ENCODE measurements at regions not wholly inside any gene's neighbourhood (a gene's known extent, or its start where the extent isn't known, plus 50 kb on each side); places are given as distances from the start of the nearest gene placed in this dataset.

DNA sequence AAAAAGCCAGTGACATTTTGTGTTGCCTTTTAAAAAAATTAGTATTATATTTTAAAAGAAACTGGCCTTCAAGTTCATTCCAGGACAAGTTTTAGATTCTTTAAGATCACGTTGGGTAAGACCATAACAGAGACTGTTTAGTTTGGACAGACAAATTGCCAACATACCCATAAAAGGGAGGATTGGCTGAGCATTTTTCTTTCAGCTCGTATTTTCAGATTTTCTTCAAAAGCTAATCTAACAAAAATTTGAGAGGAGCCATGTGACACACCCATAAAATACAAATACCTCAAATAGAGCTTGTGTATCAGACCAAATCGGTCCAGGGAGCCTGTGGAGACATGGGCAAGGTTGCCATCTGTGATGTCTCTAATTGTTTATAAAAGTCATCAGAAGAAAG, 74.6 kb upstream of the C1QTNF7 start:
- ATAC-seq, result no peak

GRCh38 chr4:15354371-15355297, 73.2 kb upstream of the C1QTNF7 start:
- H3K27ac ChIP-seq, result no peak overlapping the region
- intact Hi-C loops (cut with DNase I; ENCODE audit: low total_unique reads), result no loop called here
- peak in 1 of 2 donors; percentile 11 for ATAC-seq

More for the DNA sequence above, 74.6 kb upstream of the C1QTNF7 start:
- DNase-seq, result no peak
- H3K27ac ChIP-seq, result no peak overlapping the region
- in situ Hi-C loops (cut with MboI; ENCODE audit: low sequenced_read_pairs in 4 of 4) (no loop called here), intact Hi-C loops (cut with DNase I; ENCODE audit: low total_unique reads) (no loop called here)
- no peaks in the 10 kb centered on the region for H3K27me3 ChIP-seq
- H3K4me3 ChIP-seq, result no peak overlapping the region
- no peaks in the 10 kb centered on the region for H3K4me1 ChIP-seq
- H3K9me3 ChIP-seq, result no peaks in the 10 kb centered on the region
- H3K36me3 ChIP-seq, result no peaks in the 10 kb centered on the region
- TF ChIP-seq, protein P1, sequence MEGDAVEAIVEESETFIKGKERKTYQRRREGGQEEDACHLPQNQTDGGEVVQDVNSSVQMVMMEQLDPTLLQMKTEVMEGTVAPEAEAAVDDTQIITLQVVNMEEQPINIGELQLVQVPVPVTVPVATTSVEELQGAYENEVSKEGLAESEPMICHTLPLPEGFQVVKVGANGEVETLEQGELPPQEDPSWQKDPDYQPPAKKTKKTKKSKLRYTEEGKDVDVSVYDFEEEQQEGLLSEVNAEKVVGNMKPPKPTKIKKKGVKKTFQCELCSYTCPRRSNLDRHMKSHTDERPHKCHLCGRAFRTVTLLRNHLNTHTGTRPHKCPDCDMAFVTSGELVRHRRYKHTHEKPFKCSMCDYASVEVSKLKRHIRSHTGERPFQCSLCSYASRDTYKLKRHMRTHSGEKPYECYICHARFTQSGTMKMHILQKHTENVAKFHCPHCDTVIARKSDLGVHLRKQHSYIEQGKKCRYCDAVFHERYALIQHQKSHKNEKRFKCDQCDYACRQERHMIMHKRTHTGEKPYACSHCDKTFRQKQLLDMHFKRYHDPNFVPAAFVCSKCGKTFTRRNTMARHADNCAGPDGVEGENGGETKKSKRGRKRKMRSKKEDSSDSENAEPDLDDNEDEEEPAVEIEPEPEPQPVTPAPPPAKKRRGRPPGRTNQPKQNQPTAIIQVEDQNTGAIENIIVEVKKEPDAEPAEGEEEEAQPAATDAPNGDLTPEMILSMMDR (IDR thresholded peaks at IDR 0.05 in 4 of 5, conservative IDR thresholded peaks at IDR 0.05 in 1 of 5), result no peak
- no peak for TF ChIP-seq POLR2A (IDR thresholded peaks at IDR 0.05)

GRCh38 chr4:15361529-15361928, 66.3 kb upstream of the C1QTNF7 start:
- Histone ChIP-seq H3K27ac (no peak overlapping the region), H3K27me3 (no peaks in the 10 kb centered on the region), H3K9me3 (no peaks in the 10 kb centered on the region), H3K36me3 (no peaks in the 10 kb centered on the region), H3K4me1 (no peaks in the 10 kb centered on the region), H3K4me3 (no peak overlapping the region)
- DNase-seq (no peak), ATAC-seq (no peak)
- in situ Hi-C loops (cut with MboI; ENCODE audit: low sequenced_read_pairs in 4 of 4), result no loop called here
- intact Hi-C loops (cut with DNase I; ENCODE audit: low total_unique reads), result no loop called here
- TF ChIP-seq POLR2A (IDR thresholded peaks at IDR 0.05), result no peak
- TF ChIP-seq, protein P1 (IDR thresholded peaks at IDR 0.05 in 4 of 5, conservative IDR thresholded peaks at IDR 0.05 in 1 of 5), result no peak

More at GRCh38 chr4:15354371-15355297, 73.2 kb upstream of the C1QTNF7 start:
- H3K4me1 ChIP-seq, result no peaks in the 10 kb centered on the region
- TF ChIP-seq POLR2A (IDR thresholded peaks at IDR 0.05), result no peak
- TF ChIP-seq, protein P1 (IDR thresholded peaks at IDR 0.05 in 4 of 5, conservative IDR thresholded peaks at IDR 0.05 in 1 of 5), result no peak
- H3K9me3 ChIP-seq, result no peaks in the 10 kb centered on the region
- H3K4me3 ChIP-seq, result no peak overlapping the region
- no peaks in the 10 kb centered on the region for H3K36me3 ChIP-seq
- in situ Hi-C loops (cut with MboI; ENCODE audit: low sequenced_read_pairs in 4 of 4), result no loop called here
- no peaks in the 10 kb centered on the region for H3K27me3 ChIP-seq
- peak in 1 of 2 donors; percentile 13 for DNase-seq

GRCh38 chr4:15362541-15362940, 65.3 kb upstream of the C1QTNF7 start:
- Histone ChIP-seq H3K4me1 (no peaks in the 10 kb centered on the region), H3K36me3 (no peaks in the 10 kb centered on the region), H3K27ac (no peak overlapping the region), H3K4me3 (no peak overlapping the region), H3K9me3 (no peaks in the 10 kb centered on the region), H3K27me3 (no peaks in the 10 kb centered on the region)
- no peak for ATAC-seq
- no peak for DNase-seq
- TF ChIP-seq, protein P1 (IDR thresholded peaks at IDR 0.05 in 4 of 5, conservative IDR thresholded peaks at IDR 0.05 in 1 of 5), result no peak
- TF ChIP-seq POLR2A (IDR thresholded peaks at IDR 0.05), result no peak
- intact Hi-C loops (cut with DNase I; ENCODE audit: low total_unique reads), result no loop called here
- in situ Hi-C loops (cut with MboI; ENCODE audit: low sequenced_read_pairs in 4 of 4), result no loop called here

All from gastrocnemius medialis (tissue), 4 donors.